ENCODE measurements at regions not wholly inside any gene's neighbourhood (a gene's known extent, or its start where the extent isn't known, plus 50 kb on each side); places are given as distances from the start of the nearest gene placed in this dataset.
"Not testable (repeated sequence)": the region's sequence is repeated elsewhere in the genome, so short reads cannot be mapped to it uniquely, and the experiment has no call there.

GRCh38 chr4:170682087-170682486 lies 592.3 kb upstream of the AADAT start:
- not testable (repeated sequence) for DNase-seq

GRCh38 chr4:170675568-170676262 lies 586.0 kb upstream of the AADAT start:
- DNase-seq: no peak

- DNase-seq: no peak
These were observed 584.4 kb upstream of the AADAT start for GRCh38 chr4:170674176-170674575.

- DNase-seq: no peak
These were observed 582.7 kb upstream of the AADAT start for GRCh38 chr4:170672381-170672965.

- DNase-seq: no peak
These were observed 581.4 kb upstream of the AADAT start for GRCh38 chr4:170671171-170671570.

GRCh38 chr4:170667814-170668213 lies 578.1 kb upstream of the AADAT start:
- DNase-seq: no peak

- DNase-seq: no peak
These were observed 577.2 kb upstream of the AADAT start for GRCh38 chr4:170666909-170667308.

GRCh38 chr4:170662250-170662649 lies 572.5 kb upstream of the AADAT start:
- no peak for DNase-seq

- DNase-seq: no peak
These were observed 568.0 kb upstream of the AADAT start for GRCh38 chr4:170657761-170658160.

GRCh38 chr4:170656506-170656905 lies 566.8 kb upstream of the AADAT start:
- no peak for DNase-seq

- no peak for DNase-seq
These were observed 562.8 kb upstream of the AADAT start for GRCh38 chr4:170652571-170652970.

GRCh38 chr4:170651786-170652185 lies 562.0 kb upstream of the AADAT start:
- no peak for DNase-seq

- no peak for DNase-seq
These were observed 537.7 kb upstream of the AADAT start for GRCh38 chr4:170627418-170627817.

GRCh38 chr4:170623899-170624298 lies 534.1 kb upstream of the AADAT start:
- DNase-seq: no peak

GRCh38 chr4:170610434-170610833 lies 520.7 kb upstream of the AADAT start:
- no peak for DNase-seq

- DNase-seq: no peak
These were observed 510.1 kb upstream of the AADAT start for GRCh38 chr4:170599894-170600293.

- DNase-seq: no peak
These were observed 501.3 kb upstream of the AADAT start for GRCh38 chr4:170591076-170591475.

- no peak for DNase-seq
These were observed 499.9 kb upstream of the AADAT start for GRCh38 chr4:170589597-170590191.

GRCh38 chr4:170581969-170582368 lies 492.2 kb upstream of the AADAT start:
- no peak for DNase-seq

GRCh38 chr4:170581322-170581721 lies 491.6 kb upstream of the AADAT start:
- no peak for DNase-seq

GRCh38 chr4:170580651-170581050 lies 490.9 kb upstream of the AADAT start:
- no peak for DNase-seq

- DNase-seq: no peak
These were observed 449.2 kb upstream of the AADAT start for GRCh38 chr4:170538821-170539473.

- DNase-seq: no peak
These were observed 440.3 kb upstream of the AADAT start for GRCh38 chr4:170529748-170530722.
